GM19438 (cell line): ENCODE measurements at regions not wholly inside any gene's neighbourhood (a gene's known extent, or its start where the extent isn't known, plus 50 kb on each side); places are given as distances from the start of the nearest gene placed in this dataset.

Experiments
- ATAC-seq: cut with Tn5 transposase; IDR thresholded peaks from one replicate; pipeline ENCODE4 v1.9.1; 2021; ENCODE audit warnings: low read depth; ENCODE audit not compliant: unreplicated experiment

- no peak for ATAC-seq
These were observed 500.3 kb upstream of the MKI67 start for GRCh38 chr10:128626397-128627000.

- no peak for ATAC-seq
These were observed 501.6 kb upstream of the MKI67 start for GRCh38 chr10:128627811-128628210.

GRCh38 chr10:128628252-128628651 lies 502.0 kb upstream of the MKI67 start:
- ATAC-seq, result no peak

GRCh38 chr10:128629111-128630096 lies 503.2 kb upstream of the MKI67 start:
- no peak for ATAC-seq

GRCh38 chr10:128630787-128631252 lies 504.6 kb upstream of the MKI67 start:
- ATAC-seq, result no peak

GRCh38 chr10:128631801-128632241 lies 505.6 kb upstream of the MKI67 start:
- no peak for ATAC-seq

DNA sequence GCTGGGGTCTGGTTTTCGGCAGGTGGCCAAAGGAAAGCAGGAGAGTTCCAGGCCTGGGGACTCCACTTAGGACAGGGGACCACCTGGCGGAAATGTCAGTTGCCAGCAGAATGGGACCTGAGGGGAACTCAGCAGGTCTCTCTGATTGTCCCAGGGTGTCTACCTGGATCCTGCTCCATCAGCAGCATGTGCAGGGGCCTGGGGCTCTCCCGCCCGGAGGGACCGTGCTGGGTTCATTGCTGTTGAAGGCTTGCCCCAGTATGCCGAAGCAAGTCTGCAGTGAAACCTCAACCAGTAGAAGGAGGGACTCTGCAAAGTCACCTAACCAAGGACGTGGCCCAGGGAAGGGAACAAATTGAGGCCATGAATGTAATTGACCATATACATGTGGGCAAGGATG lies 506.5 kb upstream of the MKI67 start:
- no peak for ATAC-seq

- no peak for ATAC-seq
These were observed 507.8 kb upstream of the MKI67 start for GRCh38 chr10:128633864-128634540.

DNA sequence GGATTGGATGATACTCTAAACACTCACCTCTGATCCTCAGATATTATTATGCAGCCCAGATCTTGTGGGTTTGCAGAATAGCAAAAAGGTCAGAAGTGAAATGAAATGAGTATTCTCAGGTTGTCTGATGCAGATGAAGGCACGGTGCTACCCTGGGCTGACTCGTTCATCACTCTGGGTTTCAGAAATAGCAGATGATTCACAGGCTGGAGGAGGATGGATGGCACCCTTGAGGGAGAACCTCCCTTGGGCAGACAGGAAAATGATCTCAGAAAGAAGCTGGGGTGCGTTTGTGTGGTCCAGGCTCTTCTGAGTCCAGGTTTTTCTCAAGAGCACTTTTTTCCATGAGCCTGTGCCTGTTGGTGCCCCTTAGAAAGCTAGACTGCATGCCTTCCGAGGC lies 515.8 kb upstream of the MKI67 start:
- ATAC-seq, result no peak

- ATAC-seq, result no peak
These were observed 516.3 kb upstream of the MKI67 start for GRCh38 chr10:128642502-128642901.

GRCh38 chr10:128643658-128644057 lies 517.4 kb upstream of the MKI67 start:
- no peak for ATAC-seq

GRCh38 chr10:128645486-128645885 lies 519.3 kb upstream of the MKI67 start:
- ATAC-seq, result no peak

- no peak for ATAC-seq
These were observed 520.7 kb upstream of the MKI67 start for GRCh38 chr10:128646956-128647355.

DNA sequence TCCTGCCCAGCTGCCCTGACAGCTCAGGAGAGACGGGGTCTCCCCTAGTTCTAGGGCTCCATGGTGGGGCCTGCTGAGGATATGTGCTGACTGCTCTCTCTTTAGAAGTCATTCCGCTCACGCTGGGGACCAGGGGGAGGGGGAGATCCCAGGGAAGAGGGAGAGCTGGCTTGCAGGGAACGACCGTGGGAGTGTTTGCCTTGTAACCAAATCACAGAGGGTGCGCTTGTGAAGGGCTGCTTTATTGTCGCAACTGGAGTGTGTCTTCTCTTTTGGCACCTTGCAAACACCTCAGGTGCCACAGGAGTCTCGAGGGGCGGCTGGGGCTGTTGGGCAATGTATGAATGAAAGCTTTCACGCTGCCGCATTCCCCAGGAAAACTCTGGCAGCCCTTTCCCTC lies 531.3 kb upstream of the MKI67 start:
- no peak for ATAC-seq

DNA sequence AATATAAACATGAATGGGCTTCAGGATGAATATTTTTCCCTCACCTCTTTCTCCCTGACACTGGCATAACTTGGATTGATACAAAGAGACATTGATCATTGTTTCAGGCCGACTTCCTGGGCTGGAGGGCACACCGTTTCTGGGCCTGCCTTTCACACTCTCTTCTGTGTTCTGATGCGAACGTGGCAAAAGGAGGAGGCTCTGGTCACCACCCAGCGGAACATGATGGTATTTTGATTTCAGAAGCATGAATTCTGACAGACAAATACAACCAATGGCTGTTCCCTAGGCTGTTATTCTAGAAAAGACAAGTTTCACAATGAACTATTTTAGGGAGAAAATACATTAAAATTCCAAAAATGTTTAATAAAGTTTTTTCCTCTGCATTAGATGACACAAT lies 534.5 kb upstream of the MKI67 start:
- ATAC-seq, result no peak

GRCh38 chr10:128661404-128662197 lies 535.4 kb upstream of the MKI67 start:
- no peak for ATAC-seq

DNA sequence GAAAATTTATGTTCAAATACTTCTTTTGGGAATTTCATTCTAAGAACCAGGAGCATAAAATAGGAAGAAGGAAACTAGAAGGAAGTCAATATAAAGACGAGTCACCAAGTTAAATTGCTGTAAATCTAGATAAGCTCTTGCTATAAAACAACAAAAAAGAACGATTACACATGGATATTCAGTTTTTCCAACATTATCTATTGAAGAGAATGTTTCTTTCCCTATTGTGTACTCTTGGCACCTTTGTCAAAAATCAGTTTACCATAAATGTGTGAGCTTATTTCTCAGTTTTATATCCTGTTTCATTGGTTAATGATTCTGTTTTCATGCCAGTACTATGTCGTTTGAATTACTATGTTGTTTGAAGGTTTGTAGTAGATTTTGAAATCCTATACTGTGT lies 536.3 kb upstream of the MKI67 start:
- no peak for ATAC-seq

GRCh38 chr10:128664729-128665128 lies 538.5 kb upstream of the MKI67 start:
- no peak for ATAC-seq

DNA sequence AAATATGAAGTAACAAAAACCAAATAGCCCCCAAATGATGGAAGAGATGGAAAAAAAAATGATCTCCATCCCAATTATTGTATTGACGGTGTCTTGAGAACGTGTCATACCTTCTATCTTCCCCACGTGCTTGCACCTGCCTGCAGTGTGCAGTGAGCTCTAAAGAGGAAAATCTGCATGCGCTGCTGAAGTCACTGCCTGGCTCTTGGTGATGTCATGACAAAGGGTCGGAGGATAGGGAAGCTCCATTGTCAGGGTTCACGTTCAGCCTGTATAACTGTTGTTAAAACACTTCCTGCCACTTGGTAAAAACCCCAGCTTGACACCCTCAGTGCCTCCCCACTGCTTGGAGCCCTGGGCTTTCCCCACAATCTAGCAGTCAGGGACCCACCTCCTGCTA lies 549.2 kb upstream of the MKI67 start:
- ATAC-seq, result no peak

- ATAC-seq, result no peak
These were observed 553.9 kb upstream of the MKI67 start for GRCh38 chr10:128680116-128680515.
